Tibial nerve (tissue), 4 donors: ENCODE measurements at regions not wholly inside any gene's neighbourhood (a gene's known extent, or its start where the extent isn't known, plus 50 kb on each side); places are given as distances from the start of the nearest gene placed in this dataset.

ENCODE experiments used
- EP300 ChIP-seq, 2 donors: sonication (generic); formaldehyde crosslinking; IDR thresholded peaks; one replicate each; pipeline ENCODE4 v1.6.1; 2017; ENCODE audit warnings: antibody characterized with exemption in 2 of 2, mild to moderate bottlenecking in 1 of 2
- POLR2A ChIP-seq, 2 donors: fragments of 450-650 bp; IDR thresholded peaks; one replicate each; pipeline ENCODE4 v1.6.1; 2017; ENCODE audit warnings: antibody characterized with exemption in 2 of 2, mild to moderate bottlenecking in 2 of 2, moderate library complexity in 2 of 2
- TF ChIP-seq, protein P1 (sequence below), 5 experiments: fragments of 200-600 bp in 3 of 5; fragments of 450-650 bp in 2 of 5; sonication (generic) in 3 of 5; IDR thresholded peaks; one replicate each; pipeline ENCODE4 v1.5.1; 2016 to 2019; ENCODE audit warnings: antibody characterized with exemption in 5 of 5, mild to moderate bottlenecking in 3 of 5, moderate library complexity in 2 of 5

GRCh38 chr7:138247568-138248333 lies 171.5 kb downstream of the AKR1D1 start:
- TF ChIP-seq, protein P1, sequence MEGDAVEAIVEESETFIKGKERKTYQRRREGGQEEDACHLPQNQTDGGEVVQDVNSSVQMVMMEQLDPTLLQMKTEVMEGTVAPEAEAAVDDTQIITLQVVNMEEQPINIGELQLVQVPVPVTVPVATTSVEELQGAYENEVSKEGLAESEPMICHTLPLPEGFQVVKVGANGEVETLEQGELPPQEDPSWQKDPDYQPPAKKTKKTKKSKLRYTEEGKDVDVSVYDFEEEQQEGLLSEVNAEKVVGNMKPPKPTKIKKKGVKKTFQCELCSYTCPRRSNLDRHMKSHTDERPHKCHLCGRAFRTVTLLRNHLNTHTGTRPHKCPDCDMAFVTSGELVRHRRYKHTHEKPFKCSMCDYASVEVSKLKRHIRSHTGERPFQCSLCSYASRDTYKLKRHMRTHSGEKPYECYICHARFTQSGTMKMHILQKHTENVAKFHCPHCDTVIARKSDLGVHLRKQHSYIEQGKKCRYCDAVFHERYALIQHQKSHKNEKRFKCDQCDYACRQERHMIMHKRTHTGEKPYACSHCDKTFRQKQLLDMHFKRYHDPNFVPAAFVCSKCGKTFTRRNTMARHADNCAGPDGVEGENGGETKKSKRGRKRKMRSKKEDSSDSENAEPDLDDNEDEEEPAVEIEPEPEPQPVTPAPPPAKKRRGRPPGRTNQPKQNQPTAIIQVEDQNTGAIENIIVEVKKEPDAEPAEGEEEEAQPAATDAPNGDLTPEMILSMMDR (IDR thresholded peaks at IDR 0.05), result no peak
- TF ChIP-seq POLR2A (IDR thresholded peaks at IDR 0.05), result no peak
- TF ChIP-seq EP300 (IDR thresholded peaks at IDR 0.05), result no peak
